22Rv1 (cell line): ENCODE measurements at regions not wholly inside any gene's neighbourhood (a gene's known extent, or its start where the extent isn't known, plus 50 kb on each side); places are given as distances from the start of the nearest gene placed in this dataset.

Source experiments
- H3K27ac ChIP-seq: fragments of 450-650 bp; 2 replicates; pipeline ENCODE4 v1.5.1; 2017
- ZFX ChIP-seq: fragments of 450-650 bp; IDR thresholded peaks from 2 replicates; pipeline ENCODE4 v1.6.1; 2017; ENCODE audit warnings: antibody characterized with exemption, borderline replicate concordance
- TF ChIP-seq, protein P1 (sequence below): fragments of 450-650 bp; IDR thresholded peaks from 2 replicates; pipeline ENCODE4 v1.5.1; 2017; ENCODE audit warnings: mild to moderate bottlenecking

DNA sequence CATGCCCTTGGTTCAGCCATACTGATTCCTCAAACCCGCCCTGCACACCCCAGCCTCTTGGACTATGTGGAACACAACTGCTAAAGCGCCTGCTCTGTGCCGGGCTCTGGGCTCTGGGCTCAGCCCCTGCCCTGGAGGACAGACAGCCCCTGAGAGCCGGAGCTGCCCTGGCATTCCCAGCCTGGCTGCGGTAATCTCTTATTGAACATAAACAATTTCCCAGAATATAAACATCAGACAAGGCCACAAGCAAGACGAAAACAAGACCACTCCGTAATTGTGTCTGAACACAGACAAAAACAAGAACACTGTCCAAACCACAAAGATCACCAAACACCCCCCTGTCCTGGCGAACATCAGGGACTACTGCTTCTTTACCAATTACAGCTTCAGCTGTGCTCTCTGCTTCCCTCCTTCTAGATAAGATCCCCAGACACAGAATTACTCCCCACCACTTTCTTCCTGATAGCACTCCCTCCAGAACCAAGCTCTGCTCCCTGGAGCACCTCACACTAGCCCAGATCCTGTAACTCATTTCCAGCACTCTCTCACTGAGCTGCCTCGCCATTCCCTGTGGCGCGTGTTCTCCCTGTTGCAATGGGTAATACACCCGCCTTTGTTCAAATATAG is 57.1 kb upstream of the TLE3 start:
- TF ChIP-seq ZFX: no peak
- TF ChIP-seq, protein P1, sequence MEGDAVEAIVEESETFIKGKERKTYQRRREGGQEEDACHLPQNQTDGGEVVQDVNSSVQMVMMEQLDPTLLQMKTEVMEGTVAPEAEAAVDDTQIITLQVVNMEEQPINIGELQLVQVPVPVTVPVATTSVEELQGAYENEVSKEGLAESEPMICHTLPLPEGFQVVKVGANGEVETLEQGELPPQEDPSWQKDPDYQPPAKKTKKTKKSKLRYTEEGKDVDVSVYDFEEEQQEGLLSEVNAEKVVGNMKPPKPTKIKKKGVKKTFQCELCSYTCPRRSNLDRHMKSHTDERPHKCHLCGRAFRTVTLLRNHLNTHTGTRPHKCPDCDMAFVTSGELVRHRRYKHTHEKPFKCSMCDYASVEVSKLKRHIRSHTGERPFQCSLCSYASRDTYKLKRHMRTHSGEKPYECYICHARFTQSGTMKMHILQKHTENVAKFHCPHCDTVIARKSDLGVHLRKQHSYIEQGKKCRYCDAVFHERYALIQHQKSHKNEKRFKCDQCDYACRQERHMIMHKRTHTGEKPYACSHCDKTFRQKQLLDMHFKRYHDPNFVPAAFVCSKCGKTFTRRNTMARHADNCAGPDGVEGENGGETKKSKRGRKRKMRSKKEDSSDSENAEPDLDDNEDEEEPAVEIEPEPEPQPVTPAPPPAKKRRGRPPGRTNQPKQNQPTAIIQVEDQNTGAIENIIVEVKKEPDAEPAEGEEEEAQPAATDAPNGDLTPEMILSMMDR: no peak
- no peak overlapping the region for H3K27ac ChIP-seq

DNA sequence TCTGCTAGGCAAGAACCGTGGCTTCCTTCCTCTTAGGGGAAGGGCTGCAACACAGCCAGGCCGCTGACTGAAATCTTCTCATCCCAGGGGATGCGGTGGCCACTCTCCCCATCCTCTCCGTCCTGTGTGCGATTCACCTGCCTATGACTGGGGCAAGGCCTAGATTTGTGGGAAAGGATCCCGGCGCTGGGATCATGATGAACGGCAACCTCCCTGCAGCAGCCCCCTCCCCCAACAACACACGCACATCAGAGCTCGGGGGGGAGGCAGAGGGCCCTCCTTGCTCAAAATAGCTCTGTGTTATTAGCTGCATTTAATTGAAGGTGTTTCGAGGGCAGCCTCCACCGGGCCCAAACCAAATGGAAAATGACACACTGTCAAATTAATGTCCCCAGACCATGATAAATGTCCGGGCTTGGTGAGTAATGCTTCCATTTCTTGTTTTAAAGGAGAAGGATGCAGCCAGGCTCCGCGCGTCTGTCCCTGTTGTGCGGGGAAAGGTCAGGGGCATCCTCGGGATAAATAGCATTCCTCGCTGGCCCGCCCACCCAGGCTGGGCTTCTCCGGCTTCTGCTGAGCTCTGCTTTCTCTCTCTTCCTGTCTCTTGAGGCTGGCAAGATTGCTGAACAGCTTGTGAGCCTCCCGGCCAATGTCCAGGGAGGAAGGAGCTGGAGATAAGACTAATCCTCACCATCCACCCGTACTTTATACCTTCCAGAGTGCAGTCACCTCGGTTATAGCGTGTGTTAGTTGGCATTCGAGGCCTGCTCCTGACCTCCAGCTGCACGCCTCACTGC is 56.4 kb upstream of the TLE3 start:
- no peak overlapping the region for H3K27ac ChIP-seq
- TF ChIP-seq ZFX: no peak
- TF ChIP-seq, protein P1: no peak

DNA sequence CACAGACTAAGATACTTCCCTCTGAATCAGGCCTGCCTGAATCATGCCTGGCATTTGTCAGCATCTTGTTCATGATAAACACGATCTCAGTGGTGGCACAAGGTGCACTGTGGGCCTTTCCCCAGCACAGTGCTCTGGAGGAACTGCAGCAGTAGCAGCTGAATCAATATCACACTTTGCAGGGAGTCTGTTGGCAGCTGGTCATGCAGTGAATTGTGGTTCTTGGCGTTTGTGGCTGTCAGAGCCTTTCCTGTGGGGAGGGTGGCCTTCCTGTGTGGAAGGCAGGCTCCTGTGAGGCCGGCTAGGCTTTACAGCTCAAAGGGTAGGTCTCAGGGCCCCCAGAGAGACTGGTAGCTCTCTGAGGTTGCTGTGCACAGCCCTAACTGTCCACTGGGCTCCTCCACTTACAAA is 54.4 kb upstream of the TLE3 start:
- no peak overlapping the region for H3K27ac ChIP-seq
- TF ChIP-seq, protein P1: no peak
- TF ChIP-seq ZFX: no peak

DNA sequence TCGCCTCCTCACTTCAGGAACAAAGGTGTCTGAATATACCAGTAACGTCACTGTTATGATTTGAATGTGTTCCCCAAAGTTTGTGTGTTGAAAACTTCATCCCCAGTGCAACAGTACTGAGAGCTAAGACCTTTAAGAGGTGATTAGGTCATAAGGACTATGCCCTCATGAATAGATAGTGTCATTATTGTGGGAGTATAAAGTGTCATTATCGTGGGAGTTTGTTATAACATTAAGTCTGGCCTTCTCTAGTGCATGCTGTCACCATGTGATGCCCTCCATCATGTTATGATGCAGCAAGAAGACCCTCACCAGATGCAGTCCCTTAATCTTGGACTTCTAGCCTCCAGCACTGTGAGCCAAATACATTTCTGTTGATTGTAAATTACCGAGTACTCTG is 53.7 kb upstream of the TLE3 start:
- TF ChIP-seq, protein P1: no peak
- TF ChIP-seq ZFX: no peak
- no peak overlapping the region for H3K27ac ChIP-seq

DNA sequence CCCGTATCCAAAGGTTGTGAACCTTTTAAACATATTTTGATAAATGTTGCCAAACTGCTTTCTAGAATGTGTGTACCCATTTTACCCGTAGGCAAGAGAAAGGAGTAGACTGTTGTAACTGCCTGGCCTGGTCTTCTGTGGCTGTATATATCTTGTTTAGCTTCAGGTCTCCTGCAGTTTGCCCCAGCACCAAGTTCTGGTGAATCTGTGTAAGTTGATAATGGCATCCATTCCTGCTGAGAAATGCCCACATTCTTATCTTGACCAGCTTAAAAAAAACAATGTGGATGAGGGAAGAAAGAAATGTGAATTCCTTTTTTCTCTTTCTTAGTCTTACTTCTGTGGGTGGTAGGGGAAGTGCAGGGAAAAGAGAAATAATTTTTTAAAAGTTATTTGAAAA is 53.3 kb upstream of the TLE3 start:
- no peak overlapping the region for H3K27ac ChIP-seq
- no peak for TF ChIP-seq ZFX
- TF ChIP-seq, protein P1: no peak

DNA sequence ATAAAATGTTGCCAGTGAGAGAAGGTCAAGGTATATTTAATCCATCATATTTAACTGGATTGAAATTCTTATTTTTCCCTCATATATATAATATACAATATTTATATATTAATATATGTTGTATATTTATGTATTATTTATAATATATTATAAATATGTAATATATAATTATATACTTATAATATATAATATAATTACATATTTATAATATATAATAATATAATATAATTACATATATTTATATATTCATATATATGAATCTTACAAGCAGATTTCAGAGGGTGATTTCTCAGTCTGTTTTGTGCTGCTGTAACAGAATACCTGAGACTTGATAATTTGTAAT is 52.7 kb upstream of the TLE3 start:
- no peak for TF ChIP-seq ZFX
- TF ChIP-seq, protein P1: no peak
- no peak overlapping the region for H3K27ac ChIP-seq

DNA sequence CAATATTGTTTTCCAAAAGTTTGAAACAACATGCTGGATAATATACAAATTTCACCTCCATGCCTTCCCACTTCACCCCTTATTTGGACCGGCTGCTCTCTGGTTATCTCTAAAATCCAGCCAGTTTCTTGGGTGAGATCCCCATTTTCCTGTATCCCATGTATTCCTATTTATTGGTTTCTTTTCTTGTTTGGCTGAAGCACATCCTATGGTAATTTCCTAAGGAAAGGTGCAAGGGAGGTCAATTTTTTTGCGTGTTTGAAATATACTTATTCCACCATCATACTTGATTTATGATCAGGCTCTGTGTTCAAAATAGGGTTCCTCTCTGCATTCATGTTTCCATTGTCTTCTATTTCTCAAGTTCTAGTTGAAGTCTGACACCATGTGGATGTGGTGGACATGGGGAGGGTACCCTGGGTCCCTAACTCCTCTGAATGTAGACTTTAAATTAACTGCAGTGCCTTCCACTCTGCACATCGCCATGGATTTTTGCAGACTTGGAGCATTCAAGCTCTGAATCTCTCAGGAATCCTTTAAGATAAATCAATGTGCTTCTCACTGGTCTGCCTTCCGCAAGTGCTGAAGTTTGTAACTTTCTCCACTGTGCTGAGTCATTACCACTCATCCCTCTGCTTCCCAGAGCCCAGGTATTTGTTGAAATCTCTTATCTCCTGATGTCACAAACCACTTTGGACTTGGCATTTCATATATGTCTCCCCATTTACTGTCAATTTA is 52.1 kb upstream of the TLE3 start:
- no peak for TF ChIP-seq ZFX
- TF ChIP-seq, protein P1: no peak
- H3K27ac ChIP-seq: no peak overlapping the region
